CD1c-positive myeloid dendritic cell (primary cell): ENCODE measurements at regions not wholly inside any gene's neighbourhood (a gene's known extent, or its start where the extent isn't known, plus 50 kb on each side); places are given as distances from the start of the nearest gene placed in this dataset.
A peak's percentile ranks its signal among the peaks of the same experiment; 100 is the strongest.

Experiments
- DNase-seq: peaks from one replicate; pipeline ENCODE4 v3.0.0-alpha.2; 2016; ENCODE audit errors: extremely low spot score

DNA sequence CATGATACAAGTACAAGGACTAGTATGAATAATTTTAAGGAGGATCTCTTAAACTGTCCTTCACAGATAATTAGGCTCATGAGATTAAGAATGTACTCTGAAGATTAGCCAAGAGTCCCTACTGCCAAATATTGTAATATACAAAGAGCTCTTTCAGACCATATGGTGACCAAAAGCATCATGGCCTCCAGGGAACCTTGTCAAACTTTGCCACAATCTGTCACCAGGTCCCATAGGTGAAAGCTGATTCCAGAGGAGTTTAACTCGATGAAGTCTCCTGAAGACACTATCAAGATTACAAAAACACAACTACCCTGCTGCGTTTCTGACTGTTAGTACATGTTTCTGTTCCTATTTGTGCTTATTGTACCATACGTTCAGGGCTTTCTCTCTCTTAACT is 395.4 kb upstream of the ITGA1 start:
- DNase-seq = no peak

DNA sequence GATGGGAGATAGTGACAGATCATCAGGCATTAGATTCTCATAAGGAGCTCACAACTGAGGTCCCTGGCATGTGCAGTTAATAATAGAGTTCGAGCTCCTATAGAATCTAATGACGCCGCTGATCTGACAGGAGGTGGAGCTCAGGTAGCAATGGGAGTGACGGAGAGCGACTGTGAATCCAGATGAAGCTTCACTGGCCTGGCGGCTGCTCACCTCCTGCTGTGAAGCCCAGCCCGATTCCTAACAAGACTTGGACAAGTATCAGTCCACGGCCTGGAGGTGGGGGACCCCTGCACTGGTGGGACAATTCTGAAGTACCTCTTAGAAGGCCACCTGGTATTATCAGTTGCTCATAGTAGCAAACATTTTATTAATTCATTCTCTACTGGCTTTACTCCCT is 377.9 kb upstream of the ITGA1 start:
- DNase-seq = no peak

DNA sequence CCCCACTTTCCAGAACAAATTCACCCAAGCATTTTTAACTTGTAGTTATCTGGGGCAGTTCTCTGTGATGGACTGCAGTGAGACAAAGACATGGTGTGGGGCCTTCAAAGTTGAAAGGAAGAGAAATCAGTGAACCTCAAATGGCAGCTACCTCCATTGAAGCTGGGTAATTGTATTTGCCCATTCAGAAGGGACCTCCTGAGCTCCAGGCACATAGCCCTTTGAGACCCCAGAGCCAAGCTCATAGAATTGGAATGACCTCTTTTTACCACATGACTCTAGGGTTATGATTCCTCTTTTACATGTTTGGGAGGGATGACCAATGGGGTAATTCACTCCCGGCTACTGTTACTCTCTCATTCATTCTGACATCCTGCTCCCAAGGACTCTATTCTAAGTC is 368.4 kb upstream of the ITGA1 start:
- DNase-seq = no peak

DNA sequence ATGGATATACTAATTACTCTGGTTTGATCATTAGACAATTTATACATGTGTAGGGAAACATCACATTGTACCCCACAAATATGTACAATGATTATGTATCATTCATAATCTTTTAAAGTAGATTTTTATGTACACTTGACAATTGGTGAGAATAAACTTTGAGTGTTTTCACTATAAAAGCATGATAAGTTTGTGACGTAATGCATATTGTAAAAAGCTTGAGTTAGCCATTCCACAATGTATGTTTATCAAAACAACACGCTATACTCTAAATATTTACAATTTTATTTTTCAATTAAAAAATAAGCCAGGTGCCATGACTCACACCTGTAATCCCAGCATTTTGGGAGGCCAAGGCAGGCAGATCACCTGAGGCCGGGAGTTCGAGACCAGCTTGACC is 360.1 kb upstream of the ITGA1 start:
- DNase-seq = no peak

DNA sequence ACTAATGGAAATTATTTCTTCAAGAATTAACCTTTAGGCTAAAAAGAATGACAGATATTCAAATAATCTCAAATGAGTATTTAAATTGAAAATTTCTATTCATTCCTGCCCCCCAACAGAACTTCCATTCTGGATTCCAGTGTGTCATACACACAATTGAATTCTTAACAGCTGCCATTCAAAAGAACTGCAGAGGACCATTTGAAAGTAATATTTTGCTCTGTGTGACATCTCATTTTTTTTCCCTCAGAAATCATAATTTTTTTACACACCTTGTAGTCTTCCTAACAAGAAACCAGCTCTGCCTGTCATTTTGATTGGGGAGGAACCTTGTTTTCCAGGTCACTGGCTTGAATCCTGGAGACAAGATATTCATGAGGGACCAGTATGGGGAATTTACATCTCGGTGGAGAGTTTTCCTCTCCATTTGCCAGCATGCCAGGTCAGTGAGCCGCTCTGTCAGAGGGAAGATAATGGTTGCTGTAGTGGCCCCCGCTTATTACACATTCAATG is 358.7 kb upstream of the ITGA1 start:
- DNase-seq = no peak

DNA sequence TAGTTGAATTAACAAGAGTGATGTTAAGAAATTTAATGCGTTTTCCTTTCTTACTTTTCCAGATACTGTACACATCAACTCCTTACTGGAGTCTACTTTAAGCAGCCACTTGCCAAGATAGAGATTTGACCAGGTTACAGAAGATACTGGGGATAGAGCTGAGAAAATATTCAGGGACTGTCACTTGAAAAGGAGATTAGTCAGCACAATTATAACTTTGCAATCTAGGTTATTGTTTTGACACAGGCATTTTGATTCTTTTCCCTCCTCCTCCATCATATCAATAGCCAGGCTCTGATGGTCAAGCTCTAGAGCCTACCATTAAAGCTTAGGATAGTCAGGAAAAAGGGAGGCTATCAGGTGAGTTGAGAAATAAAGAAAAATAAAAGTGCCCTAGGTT is 345.9 kb upstream of the ITGA1 start:
- DNase-seq = no peak

DNA sequence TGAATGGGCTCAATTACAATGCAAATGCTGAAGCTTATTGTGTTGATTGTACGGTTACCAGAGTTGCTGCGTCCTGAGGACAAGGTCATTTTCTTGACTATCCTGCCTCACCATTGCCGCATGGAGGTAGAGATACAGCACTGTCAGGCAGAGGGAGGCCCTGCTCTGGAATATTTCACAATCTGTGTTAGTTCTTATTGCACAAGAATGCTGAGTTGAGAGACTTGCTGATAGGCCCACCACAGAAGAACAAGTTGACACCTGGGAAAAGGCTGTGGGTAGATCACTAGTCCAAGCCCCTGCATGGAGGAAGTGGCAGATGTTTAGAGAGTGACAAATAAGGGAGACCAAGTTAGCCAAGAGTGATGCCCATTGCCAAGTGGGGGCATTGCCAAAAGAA is 344.5 kb upstream of the ITGA1 start:
- no peak for DNase-seq

DNA sequence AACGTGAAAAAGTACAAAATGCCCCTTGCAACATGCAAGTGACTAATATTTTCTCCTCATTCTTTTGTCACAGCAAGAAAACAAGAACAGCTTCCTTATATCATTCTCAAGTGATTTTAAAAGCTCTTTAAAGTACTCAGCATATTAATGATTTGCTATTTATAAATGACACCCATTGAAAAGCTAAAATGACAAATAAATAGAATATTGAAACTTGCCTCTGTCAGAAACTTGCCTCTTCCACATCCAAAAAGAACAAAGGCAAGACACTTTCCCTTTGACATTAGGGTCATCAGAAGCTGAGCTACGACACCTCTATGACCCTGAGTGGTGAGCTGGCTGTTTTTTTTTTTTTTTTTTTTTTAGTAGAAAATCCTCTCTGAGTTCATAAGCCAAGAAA is 339.6 kb upstream of the ITGA1 start:
- DNase-seq = no peak

DNA sequence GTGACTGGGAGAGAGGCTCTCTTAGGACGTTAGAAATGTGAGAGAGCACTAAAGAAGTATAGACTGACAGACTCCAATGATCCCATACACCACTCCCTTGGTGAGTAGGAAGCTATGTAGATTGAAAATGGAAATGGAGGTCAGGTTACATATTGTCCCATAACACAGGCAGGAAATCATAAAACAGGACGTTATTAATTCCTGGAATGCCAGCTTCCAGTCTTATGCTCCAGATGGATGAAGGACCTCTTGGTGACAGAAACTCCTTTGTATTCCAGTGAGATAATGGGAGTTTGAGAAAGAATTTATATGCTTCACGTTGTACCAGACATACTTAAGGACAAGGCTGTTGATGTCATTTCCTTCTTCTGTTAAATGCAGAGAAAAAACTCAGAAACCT is 338.2 kb upstream of the ITGA1 start:
- DNase-seq = no peak

DNA sequence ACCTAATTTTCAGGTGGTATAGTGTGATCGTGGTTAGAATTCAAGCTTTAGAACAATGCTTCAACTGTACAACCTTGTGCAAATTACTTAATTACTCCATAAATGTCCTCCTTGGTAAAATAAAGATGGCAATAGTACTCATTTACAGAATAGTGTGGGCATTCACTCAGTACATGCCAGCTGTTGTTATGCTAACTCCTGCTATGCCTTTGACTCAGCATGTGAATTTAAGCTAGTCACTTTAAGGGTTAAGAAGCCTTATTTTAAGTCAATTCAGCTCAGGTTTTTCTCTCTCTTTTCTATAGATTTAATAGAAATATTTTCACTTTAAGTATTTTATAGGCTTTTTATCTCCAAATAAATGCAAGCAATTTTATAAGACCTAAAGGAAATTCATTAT is 335.6 kb upstream of the ITGA1 start:
- DNase-seq = no peak

DNA sequence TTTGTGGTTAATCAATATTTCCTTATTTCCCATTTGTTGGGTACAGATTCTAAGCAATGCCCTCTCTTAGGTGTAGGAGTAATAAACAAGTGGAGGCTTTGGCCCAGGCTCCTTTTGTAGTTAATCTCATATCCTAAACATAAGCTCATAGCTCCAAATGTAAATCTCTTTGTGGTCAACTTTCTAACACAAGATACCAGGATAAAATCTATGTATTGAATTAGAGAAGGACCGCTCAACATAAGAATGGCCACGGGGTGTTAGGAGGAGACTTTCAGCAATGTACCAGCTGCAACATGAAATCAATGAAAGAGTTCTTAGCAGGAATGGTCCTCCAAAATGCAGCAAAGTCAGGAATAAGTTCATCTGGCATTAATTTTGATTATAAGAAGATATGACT is 334.5 kb upstream of the ITGA1 start:
- DNase-seq = no peak

DNA sequence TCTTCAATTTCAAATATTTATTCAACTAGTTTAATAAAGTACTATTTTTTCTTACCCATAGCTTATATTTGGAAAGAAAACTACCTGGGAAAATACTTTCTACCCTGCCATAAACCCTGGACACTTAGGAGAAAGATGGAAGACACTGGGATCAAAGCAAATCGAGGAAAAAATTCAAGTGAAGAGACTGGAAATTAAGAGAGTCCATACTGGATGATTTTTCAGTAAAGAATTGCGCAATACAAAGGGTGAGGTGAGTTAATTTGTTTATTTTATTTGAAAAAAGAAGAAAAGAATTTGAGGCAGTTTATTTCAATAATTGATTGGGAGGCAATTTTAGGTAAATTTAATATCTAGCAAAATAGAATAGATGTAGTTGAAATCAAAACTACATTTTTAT is 331.8 kb upstream of the ITGA1 start:
- no peak for DNase-seq

DNA sequence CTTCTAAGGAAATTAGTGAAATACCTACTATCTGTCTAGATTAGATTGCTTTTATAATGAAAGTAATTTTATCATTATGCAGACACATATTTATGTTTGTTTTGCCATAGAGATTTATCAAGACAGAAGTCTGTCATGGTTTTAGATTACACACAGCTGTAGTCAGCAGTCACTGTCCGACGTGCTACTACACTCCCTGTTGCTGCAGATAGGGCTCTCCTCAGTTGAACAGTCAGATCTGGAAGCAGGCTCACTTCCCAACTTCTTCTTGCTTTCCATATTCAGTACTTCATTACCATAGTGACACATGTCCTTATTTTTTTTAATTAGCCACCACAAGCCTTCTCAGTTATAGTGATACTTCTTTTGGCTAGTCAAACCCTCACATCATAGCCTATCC is 329.9 kb upstream of the ITGA1 start:
- DNase-seq = no peak

DNA sequence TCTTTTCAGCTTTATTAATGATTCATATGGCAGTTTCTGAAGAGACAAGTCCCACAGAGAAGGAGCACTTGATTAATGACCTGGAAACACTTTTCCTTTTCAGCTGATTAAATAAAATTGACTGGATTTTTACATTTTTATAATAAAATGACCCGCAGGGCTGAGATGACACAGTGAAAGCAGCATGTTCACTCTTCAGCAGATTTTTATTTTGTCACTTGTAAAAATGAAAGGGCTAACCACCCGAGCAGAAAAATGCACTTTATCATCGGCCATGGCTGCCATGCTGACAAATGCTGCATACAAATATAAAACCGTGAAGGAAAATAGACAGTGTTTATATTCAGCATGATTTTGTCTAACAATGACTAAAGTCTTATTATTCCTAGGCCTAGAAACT is 321.6 kb upstream of the ITGA1 start:
- no peak for DNase-seq

DNA sequence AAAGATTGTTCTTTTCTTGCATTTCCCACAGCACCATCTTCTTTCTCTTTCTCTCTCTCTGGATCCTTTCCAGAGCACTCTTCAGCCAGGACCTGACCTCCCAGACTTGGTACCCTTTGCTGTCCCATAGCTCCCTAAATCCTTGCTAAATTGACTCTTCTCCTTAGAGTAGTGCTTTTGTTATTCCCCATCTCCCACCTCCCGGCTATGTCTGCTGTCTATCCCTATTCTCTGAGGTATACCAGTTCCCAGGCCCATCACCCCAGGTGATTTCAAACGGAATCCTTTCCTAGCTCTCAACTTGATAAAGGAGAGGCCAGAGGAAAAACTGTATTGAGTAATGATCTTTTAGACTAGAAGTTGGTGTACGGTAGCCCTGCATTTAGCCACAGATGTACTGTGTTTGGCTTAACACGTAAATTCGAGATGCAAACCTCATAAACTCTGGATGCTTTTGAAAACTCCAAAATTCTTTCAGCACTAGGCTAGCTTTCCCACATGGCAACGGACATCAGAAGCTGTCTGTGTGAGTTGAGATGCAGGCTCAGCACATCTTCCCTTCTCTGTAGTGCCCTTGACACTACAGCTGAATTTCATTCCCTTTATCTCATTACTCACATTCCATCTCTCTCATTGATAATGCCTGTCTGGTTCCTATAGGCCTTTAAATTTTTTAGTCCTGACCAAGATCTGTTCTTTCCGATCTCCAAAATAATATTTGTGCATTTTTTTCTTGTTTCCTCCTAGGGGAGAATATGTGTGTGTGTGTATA is 320.8 kb upstream of the ITGA1 start:
- DNase-seq = no peak

DNA sequence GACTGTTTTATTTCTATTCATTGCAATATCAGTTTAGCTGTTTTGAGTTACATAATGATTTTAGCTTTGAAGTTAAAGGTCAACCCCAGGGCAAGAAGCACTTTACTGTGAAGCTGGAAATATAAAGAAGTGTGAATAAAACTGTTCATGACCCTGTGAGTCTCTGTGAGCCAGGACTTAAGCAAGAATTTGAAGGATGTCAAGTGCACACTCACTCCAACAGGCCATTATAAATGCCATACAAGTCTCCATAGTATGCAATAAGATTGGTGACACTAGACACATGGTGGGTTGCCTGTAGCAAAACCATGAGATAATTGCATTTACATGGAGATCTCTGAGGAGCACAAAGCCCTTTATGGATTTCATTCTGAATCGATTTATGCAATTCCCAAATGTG is 318.7 kb upstream of the ITGA1 start:
- DNase-seq = no peak

DNA sequence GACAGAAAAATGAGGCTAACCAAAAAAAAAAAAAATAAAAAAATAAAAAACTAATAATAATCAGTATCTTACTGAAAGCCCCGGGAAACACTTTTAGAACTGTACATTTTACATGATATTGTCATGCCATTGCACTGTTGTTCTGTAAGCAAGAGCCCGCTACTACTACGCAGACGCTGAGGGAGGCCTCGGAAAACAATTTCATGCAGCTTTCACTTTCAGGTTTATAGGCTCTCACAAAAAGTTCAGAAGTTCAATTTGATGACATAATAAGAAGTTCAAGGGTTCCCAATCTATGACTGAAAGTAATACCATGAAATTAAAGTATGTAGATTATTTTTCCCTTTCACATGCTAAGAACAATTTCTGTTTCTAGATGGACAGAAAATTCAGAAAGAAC is 318.3 kb upstream of the ITGA1 start:
- no peak for DNase-seq

DNA sequence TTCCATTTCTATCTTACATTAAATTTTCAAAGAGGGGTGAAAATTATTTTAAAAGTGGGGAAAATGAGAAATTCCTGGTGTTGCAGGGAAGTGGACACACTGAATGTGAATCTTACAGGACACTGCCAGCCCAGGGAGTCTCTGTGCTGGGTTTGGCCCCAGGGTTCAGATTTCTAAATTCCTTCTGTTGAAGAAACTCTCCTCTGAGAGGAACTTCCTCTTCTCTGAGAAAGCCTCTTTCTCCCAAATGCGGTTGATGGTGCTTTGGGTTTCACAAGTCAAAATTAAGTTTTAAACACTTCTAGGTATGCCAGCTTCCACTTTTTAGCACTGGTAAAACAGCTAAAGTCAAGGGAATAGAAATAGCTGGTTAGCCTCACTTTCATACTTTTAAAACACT is 317.9 kb upstream of the ITGA1 start:
- peak; percentile 7 for DNase-seq

DNA sequence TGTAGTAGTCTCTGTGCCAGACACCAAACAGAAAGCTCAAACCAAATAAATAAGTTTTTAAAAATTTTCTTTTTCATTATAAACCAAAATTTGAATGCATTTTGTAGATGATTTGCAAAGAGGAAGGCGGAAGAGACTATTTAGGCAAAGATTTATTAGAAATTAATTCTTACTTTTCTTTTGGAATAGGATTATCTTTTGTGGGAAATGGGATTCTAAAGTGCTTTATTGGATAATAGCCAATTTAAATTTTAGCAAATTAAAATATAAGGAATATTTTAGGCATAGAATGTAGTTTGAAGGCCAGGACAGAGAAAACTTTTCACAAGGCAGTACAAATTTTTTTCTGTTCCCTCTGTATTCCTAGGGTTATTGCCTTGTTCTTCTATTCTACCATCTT is 311.4 kb upstream of the ITGA1 start:
- no peak for DNase-seq

DNA sequence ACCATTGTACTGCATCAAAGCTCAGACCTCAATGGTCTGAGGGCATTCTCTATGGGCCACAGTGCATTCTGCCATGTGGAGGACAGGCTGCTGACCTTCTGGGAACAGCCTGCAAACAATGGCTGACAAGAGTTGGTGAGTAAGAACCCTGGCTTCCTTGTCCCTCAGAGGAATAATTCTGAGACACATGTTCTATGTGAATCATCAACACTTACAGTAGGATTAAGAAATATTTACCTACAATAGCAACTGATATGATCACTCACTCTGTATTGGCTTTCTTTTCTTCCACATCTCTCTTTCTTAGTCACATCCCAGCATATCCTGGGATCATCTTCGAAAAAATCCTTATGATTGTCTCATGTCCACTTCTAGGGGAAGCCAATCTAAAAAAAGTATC is 306.5 kb upstream of the ITGA1 start:
- DNase-seq = no peak

DNA sequence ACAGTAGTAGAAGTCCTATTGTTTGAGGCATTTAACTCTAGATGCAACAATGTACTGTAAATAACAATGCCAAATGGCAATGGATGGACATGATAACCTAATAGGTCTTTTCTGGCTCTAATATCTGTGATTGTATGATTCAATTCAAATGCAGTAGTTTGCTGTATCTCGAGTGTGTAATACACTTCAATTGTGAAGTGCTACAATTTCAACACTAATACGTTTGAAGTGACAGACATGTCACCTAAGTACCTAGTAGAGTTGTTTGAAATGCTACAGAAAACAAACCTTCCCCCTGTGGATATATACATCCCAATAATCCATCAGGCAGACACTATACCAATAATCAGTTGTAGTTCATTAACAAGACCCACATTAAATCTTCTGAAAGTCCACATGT is 305.9 kb upstream of the ITGA1 start:
- no peak for DNase-seq

DNA sequence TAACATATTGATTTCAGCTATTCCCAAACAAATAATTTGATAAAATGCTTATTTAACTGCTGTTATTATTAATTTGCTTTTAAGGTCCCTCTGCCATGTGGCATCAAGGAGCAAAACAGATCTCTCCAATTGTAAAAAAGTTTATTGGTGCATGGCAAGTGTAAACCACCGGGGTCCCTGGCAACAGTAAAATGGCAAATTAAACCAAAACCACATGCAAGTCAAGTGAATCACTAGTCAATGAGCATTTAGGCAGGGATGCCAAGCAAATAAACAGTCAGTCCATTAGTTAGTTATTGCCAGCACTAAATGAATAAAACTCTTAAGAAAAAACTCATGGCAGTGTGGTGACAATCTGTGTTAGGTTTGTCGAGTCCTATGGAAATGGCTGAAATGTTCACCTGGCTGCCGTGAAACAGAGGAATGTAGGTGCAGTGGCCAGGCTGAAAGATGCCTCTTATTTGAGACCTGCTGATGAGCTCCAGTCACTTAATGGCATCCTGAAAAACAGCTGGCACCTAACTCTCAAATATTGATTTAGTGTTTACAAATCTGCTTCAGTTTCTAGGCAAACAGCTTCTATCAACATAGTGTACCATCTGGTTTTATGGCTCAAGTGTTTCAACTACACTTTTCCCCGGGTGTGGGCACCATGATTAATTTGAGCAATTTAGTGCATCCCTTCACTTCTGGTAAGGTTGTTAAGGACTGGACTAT is 296.5 kb upstream of the ITGA1 start:
- DNase-seq = no peak

DNA sequence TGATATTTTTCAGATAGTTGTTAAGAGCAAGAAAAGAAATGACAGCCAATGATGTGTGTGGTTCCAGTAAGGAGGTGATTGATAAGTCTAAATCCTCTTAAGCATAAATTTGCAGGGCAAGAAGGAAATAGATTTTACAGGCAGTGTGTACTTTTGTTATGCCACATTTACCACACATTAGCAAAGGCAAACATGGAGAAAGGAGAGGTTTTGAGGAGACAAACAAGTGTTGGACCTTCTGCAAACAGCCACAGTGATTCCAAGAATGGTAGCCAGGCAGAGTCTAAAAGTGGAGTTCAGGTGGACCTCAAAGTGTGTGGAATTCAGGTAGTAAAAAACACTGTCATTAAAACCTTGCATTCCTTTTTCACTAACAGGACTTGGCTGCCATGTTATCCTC is 295.9 kb upstream of the ITGA1 start:
- no peak for DNase-seq
